GM18505 (cell line): ENCODE measurements at regions not wholly inside any gene's neighbourhood (a gene's known extent, or its start where the extent isn't known, plus 50 kb on each side); places are given as distances from the start of the nearest gene placed in this dataset.
"Not testable (repeated sequence)": the region's sequence is repeated elsewhere in the genome, so short reads cannot be mapped to it uniquely, and the experiment has no call there.

ENCODE experiments used
- ATAC-seq: cut with Tn5 transposase; IDR thresholded peaks from one replicate; pipeline ENCODE4 v1.9.1; 2021; ENCODE audit not compliant: unreplicated experiment
- POLR2A ChIP-seq: IDR thresholded peaks from 4 replicates; pipeline ENCODE4 v1.6.1; 2011; ENCODE audit warnings: borderline replicate concordance; ENCODE audit not compliant: insufficient read depth, insufficient read length; ENCODE audit errors: extremely low read depth

GRCh38 chr1:60891765-60892164 lies 190.6 kb upstream of the NFIA start:
- TF ChIP-seq POLR2A = no peak
- no peak for ATAC-seq

- no peak for ATAC-seq
- no peak for TF ChIP-seq POLR2A
Measured at GRCh38 chr1:60891281-60891680, 191.1 kb upstream of the NFIA start.

- TF ChIP-seq POLR2A = no peak
Measured at GRCh38 chr1:60890664-60891063, 191.7 kb upstream of the NFIA start.

GRCh38 chr1:60889709-60890108 lies 192.7 kb upstream of the NFIA start:
- no peak for ATAC-seq

More at GRCh38 chr1:60890664-60891063, 191.7 kb upstream of the NFIA start:
- no peak for ATAC-seq

GRCh38 chr1:60888126-60888525 lies 194.2 kb upstream of the NFIA start:
- no peak for ATAC-seq
- no peak for TF ChIP-seq POLR2A

More at GRCh38 chr1:60889709-60890108, 192.7 kb upstream of the NFIA start:
- TF ChIP-seq POLR2A = no peak

- no peak for TF ChIP-seq POLR2A
- no peak for ATAC-seq
Measured at GRCh38 chr1:60886793-60887331, 195.5 kb upstream of the NFIA start.

- no peak for ATAC-seq
- TF ChIP-seq POLR2A = no peak
Measured at GRCh38 chr1:60886090-60886489, 196.3 kb upstream of the NFIA start.

- TF ChIP-seq POLR2A = no peak
- no peak for ATAC-seq
Measured at GRCh38 chr1:60880202-60880601, 202.2 kb upstream of the NFIA start.

- ATAC-seq = no peak
- no peak for TF ChIP-seq POLR2A
Measured at GRCh38 chr1:60878323-60878722, 204.0 kb upstream of the NFIA start.

- ATAC-seq = no peak
- no peak for TF ChIP-seq POLR2A
Measured at GRCh38 chr1:60877376-60877775, 205.0 kb upstream of the NFIA start.

- no peak for TF ChIP-seq POLR2A
- no peak for ATAC-seq
Measured at GRCh38 chr1:60876952-60877351, 205.4 kb upstream of the NFIA start.

- TF ChIP-seq POLR2A = no peak
- no peak for ATAC-seq
Measured at GRCh38 chr1:60875138-60875537, 207.2 kb upstream of the NFIA start.

GRCh38 chr1:60874718-60875117 lies 207.6 kb upstream of the NFIA start:
- ATAC-seq = no peak
- TF ChIP-seq POLR2A = no peak

GRCh38 chr1:60873396-60873795 lies 209.0 kb upstream of the NFIA start:
- ATAC-seq = not testable (repeated sequence)

- TF ChIP-seq POLR2A = no peak
- ATAC-seq = no peak
Measured at GRCh38 chr1:60872426-60873054, 209.8 kb upstream of the NFIA start.
